Neuronal stem cell (in vitro differentiated cells): ENCODE measurements at regions not wholly inside any gene's neighbourhood (a gene's known extent, or its start where the extent isn't known, plus 50 kb on each side); places are given as distances from the start of the nearest gene placed in this dataset.

ENCODE experiments used
- DNase-seq: peaks from one replicate; pipeline ENCODE4 v3.0.0-alpha.2; 2013; ENCODE audit warnings: low spot score
- H2AFZ ChIP-seq: one replicate; pipeline ENCODE4 v1.6.1; 2013; ENCODE audit warnings: mild to moderate bottlenecking, low read length, inconsistent platforms
- H2AK5ac ChIP-seq: 2 replicates; pipeline ENCODE4 v1.6.1; 2013; ENCODE audit warnings: low read depth, mild to moderate bottlenecking, inconsistent platforms, low read length, moderate library complexity, mixed read lengths
- H2BK120ac ChIP-seq: 2 replicates; pipeline ENCODE4 v1.6.1; 2013; ENCODE audit warnings: low read depth, mild to moderate bottlenecking, inconsistent platforms, low read length, moderate library complexity, mixed read lengths
- H2BK12ac ChIP-seq: one replicate; pipeline ENCODE4 v1.6.1; 2013; ENCODE audit warnings: low read length, inconsistent platforms
- H2BK15ac ChIP-seq: 2 replicates; pipeline ENCODE4 v1.6.1; 2013; ENCODE audit warnings: mild to moderate bottlenecking, low read length, inconsistent platforms, mixed read lengths
- H2BK5ac ChIP-seq: one replicate; pipeline ENCODE4 v1.6.1; 2013; ENCODE audit warnings: inconsistent platforms, mild to moderate bottlenecking, low read length, moderate library complexity
- H3K14ac ChIP-seq: one replicate; pipeline ENCODE4 v1.6.1; 2013; ENCODE audit warnings: low read length, inconsistent platforms
- H3K18ac ChIP-seq: 2 replicates; pipeline ENCODE4 v1.6.1; 2013; ENCODE audit warnings: low read length, inconsistent platforms
- H3K23ac ChIP-seq: 2 replicates; pipeline ENCODE4 v1.6.1; 2013; ENCODE audit warnings: low read depth, mild to moderate bottlenecking, mixed read lengths, low read length, inconsistent platforms; ENCODE audit not compliant: poor library complexity
- H3K27ac ChIP-seq: replicated peaks from 3 replicates; pipeline ENCODE4 v1.5.1; 2013; ENCODE audit warnings: low read length, inconsistent platforms
- H3K27me3 ChIP-seq, 3 experiments: 2 replicates each; pipeline ENCODE4 v1.6.1; 2013; ENCODE audit warnings: low read length in 3 of 3, mild to moderate bottlenecking in 2 of 3, inconsistent platforms in 1 of 3, low read depth in 1 of 3, mixed read lengths in 1 of 3, moderate library complexity in 1 of 3; ENCODE audit not compliant: control insufficient read depth in 3 of 3, insufficient read depth in 3 of 3
- H3K36me3 ChIP-seq, 2 donors: replicated peaks in 1 of 2; 2 replicates each; pipeline ENCODE4 v1.6.1; 2013; ENCODE audit warnings: low read length in 2 of 2; ENCODE audit not compliant: control insufficient read depth in 2 of 2, insufficient read depth in 2 of 2
- H3K4ac ChIP-seq: 2 replicates; pipeline ENCODE4 v1.6.1; 2013; ENCODE audit warnings: inconsistent platforms, mild to moderate bottlenecking, low read length, moderate library complexity
- H3K4me1 ChIP-seq, 2 donors: 1 replicate in 1 of 2; 2 replicates in 1 of 2; pipeline ENCODE4 v1.6.1; 2013; ENCODE audit warnings: low read length in 2 of 2, low read depth in 1 of 2; ENCODE audit not compliant: control insufficient read depth in 2 of 2, insufficient read depth in 1 of 2
- H3K4me2 ChIP-seq: one replicate; pipeline ENCODE4 v1.6.1; 2013; ENCODE audit warnings: mild to moderate bottlenecking, low read length, inconsistent platforms; ENCODE audit not compliant: insufficient read depth, poor library complexity, severe bottlenecking
- H3K4me3 ChIP-seq, 2 donors: 2 replicates each; pipeline ENCODE4 v1.5.1; 2013; ENCODE audit warnings: low read length in 2 of 2, mild to moderate bottlenecking in 2 of 2, inconsistent platforms in 1 of 2, moderate library complexity in 1 of 2
- H3K79me1 ChIP-seq: one replicate; pipeline ENCODE4 v1.6.1; 2013; ENCODE audit warnings: low read depth, mild to moderate bottlenecking, inconsistent platforms, low read length, moderate library complexity
- H3K9ac ChIP-seq: one replicate; pipeline ENCODE4 v1.6.1; 2013; ENCODE audit warnings: mild to moderate bottlenecking, low read depth, low read length, inconsistent platforms; ENCODE audit not compliant: poor library complexity
- H3K9me3 ChIP-seq, 2 donors: replicated peaks in 1 of 2; 2 replicates each; pipeline versions ENCODE3 to v1.6.1; 2013; ENCODE audit warnings: low read length in 2 of 2, mild to moderate bottlenecking in 2 of 2, inconsistent platforms in 1 of 2, low read depth in 1 of 2, mixed read lengths in 1 of 2, moderate library complexity in 1 of 2; ENCODE audit not compliant: control insufficient read depth in 2 of 2, insufficient read depth in 1 of 2
- H4K8ac ChIP-seq: one replicate; pipeline ENCODE4 v1.6.1; 2013; ENCODE audit warnings: low read depth, mild to moderate bottlenecking, inconsistent platforms, low read length, moderate library complexity
- H4K91ac ChIP-seq: one replicate; pipeline ENCODE4 v1.6.1; 2013; ENCODE audit warnings: low read length, low read depth, mild to moderate bottlenecking, inconsistent platforms; ENCODE audit not compliant: poor library complexity
- WGBS, 2 donors: extraction: QIAGEN DNeasy Blood & Tissue Kit; methylation state at CpG; one replicate each; pipeline ENCODE4 v1.1.7; 2013; ENCODE audit warnings: missing lambda C conversion rate in 2 of 2, mixed read lengths in 1 of 2; ENCODE audit not compliant: insufficient read length in 2 of 2, insufficient replicate concordance in 1 of 2; ENCODE audit errors: extremely low coverage in 2 of 2; 5-methylcytosine and 5-hydroxymethylcytosine counted together

DNA sequence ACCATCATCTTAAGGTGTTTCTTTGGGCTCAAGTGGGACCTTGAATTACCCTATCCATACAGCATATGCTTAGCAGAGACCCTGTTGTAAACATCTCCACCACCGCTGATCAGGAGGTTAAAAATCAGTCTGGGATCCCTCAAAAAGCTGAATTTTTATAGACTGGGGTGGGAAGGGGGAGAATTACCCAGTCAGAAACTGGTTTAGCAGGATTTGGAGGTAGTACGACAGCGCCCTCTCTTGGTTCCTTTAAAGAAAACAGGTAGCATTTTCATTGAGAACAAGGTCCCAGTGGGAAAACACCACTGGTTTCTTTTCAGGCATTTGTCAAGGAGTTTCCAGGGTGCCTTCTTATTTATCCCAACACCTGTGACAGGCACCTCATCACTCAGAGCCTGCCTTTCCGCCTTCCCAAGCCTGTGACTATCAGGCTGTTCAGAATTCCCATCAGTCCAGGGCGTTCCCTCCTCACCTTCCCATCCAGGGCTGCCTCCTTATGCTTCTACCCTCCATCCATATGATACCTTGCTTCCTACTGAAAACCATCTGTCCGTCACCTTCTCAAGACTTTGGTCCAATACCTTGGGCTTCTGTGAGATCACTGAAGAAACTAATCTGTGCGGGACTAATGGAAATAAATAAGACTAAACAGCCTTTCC, 203.8 kb upstream of the RAI14 start:
- no peak overlapping the region for H3K14ac ChIP-seq
- no peak for DNase-seq
- no CpG with 5 or more reads among the region's 7 CpGs for WGBS, 2 donors

DNA sequence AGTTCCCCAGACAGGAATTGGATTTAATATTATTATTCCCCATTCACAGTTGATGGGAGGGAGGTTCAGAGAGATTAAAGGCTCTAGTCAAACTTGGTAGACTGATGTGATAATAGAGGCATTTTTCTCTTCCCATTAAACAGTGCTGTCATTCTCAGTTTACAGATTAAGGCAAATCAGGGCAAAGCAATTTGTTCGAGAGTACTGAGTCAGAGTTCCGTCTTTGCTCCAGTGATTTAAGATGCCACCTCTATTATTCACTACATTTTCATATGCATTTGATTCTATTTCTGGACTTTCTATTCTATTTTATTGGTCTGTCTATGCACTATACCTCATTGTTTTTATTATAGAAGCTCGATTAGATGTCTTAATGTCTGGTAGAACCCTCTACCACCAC, 201.0 kb upstream of the RAI14 start:
- DNase-seq: no peak
- no peak overlapping the region for H3K4me2 ChIP-seq
- H2BK5ac ChIP-seq: no peak overlapping the region
- peaks cover 0 to 3% of the 10 kb centered on the region in 2 donors for H3K9me3 ChIP-seq
- H2AFZ ChIP-seq: no peak overlapping the region
- no peak overlapping the region for H2BK120ac ChIP-seq
- no peak overlapping the region for H3K27ac ChIP-seq
- no peaks in the 10 kb centered on the region for H3K4me1 ChIP-seq
- H3K9ac ChIP-seq: no peak overlapping the region
- no peak overlapping the region for H4K91ac ChIP-seq
- H2BK12ac ChIP-seq: no peak overlapping the region
- no peaks in the 10 kb centered on the region for H3K79me1 ChIP-seq
- H4K8ac ChIP-seq: no peak overlapping the region
- no peak overlapping the region for H3K4me3 ChIP-seq
- peaks cover 0 to 6% (median 0%) of the 10 kb centered on the region in 3 experiments for H3K27me3 ChIP-seq
- WGBS, 2 donors: no CpG with 5 or more reads among the region's 3 CpGs
- no peak overlapping the region for H3K14ac ChIP-seq
- no peak overlapping the region for H2AK5ac ChIP-seq
- H3K23ac ChIP-seq: no peak overlapping the region
- no peak overlapping the region for H3K18ac ChIP-seq
- H3K4ac ChIP-seq: no peak overlapping the region
- no peaks in the 10 kb centered on the region for H3K36me3 ChIP-seq
- no peak overlapping the region for H2BK15ac ChIP-seq

More for the DNA sequence above, 203.8 kb upstream of the RAI14 start:
- H2BK15ac ChIP-seq: no peak overlapping the region
- H3K9ac ChIP-seq: no peak overlapping the region
- no peak overlapping the region for H2BK5ac ChIP-seq
- H2BK120ac ChIP-seq: no peak overlapping the region
- H3K23ac ChIP-seq: no peak overlapping the region
- H3K36me3 ChIP-seq: no peaks in the 10 kb centered on the region
- no peak overlapping the region for H2AFZ ChIP-seq
- no peaks in the 10 kb centered on the region for H3K79me1 ChIP-seq
- H2AK5ac ChIP-seq: no peak overlapping the region
- no peak overlapping the region for H4K91ac ChIP-seq
- no peaks in the 10 kb centered on the region for H3K4me1 ChIP-seq
- no peaks in the 10 kb centered on the region for H3K9me3 ChIP-seq
- no peak overlapping the region for H2BK12ac ChIP-seq
- H3K27ac ChIP-seq: no peak overlapping the region
- H4K8ac ChIP-seq: no peak overlapping the region
- no peak overlapping the region for H3K18ac ChIP-seq
- no peak overlapping the region for H3K4me3 ChIP-seq
- H3K4me2 ChIP-seq: no peak overlapping the region
- H3K27me3 ChIP-seq: peaks cover 0 to 6% (median 0%) of the 10 kb centered on the region in 3 experiments
- no peak overlapping the region for H3K4ac ChIP-seq

DNA sequence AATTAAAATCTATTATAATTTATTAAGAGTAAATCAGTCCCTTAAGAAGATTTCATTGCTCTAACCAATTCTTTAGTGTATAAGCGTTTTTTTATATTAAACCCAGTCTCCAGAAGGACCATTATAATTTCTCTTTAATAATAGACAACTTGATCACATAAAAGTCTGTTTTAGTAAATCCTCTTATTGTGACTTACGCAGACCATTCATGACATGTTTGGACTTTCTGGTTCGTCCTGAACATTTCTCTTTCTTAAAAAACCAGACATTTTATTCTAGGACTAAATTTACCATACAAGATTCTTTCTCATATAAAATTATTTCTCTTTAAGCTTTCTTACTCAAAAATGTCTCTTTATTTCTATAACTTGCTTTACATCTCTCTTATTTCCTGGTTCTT, 196.2 kb upstream of the RAI14 start:
- Histone ChIP-seq H2AFZ (no peak overlapping the region), H3K79me1 (no peaks in the 10 kb centered on the region)
- no CpG with 5 or more reads among the region's 3 CpGs for WGBS, 2 donors

DNA sequence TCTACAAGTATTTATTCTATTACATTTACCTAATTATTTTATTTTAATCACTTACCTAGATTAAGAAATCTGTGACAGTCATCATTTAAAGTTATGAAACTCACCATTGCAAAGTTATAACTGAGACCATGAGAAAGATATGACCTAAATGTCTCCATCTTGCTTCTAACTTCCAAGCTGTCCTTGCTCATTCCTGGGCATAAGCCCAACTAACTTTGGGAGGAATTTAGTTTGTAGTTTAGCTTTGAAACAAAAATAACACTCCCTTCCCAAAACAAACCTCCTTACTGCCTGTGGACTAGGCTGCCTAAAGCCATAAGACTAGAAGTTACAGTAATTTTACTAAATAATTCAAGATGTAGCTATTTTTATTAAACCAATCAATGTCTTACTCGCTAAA, 195.6 kb upstream of the RAI14 start:
- DNase-seq: no peak
- Histone ChIP-seq H3K27me3 (no peaks in the 10 kb centered on the region), H3K4ac (no peak overlapping the region), H3K4me1 (no peaks in the 10 kb centered on the region), H3K36me3 (no peaks in the 10 kb centered on the region), H3K4me3 (no peak overlapping the region), H3K14ac (no peak overlapping the region), H2BK15ac (no peak overlapping the region), H3K23ac (no peak overlapping the region), H2BK5ac (no peak overlapping the region), H3K9ac (no peak overlapping the region), H3K79me1 (no peaks in the 10 kb centered on the region), H2BK12ac (no peak overlapping the region), H3K27ac (no peak overlapping the region), H4K8ac (no peak overlapping the region), H2AFZ (no peak overlapping the region), H3K4me2 (no peak overlapping the region), H2AK5ac (no peak overlapping the region), H3K9me3 (peaks cover 0 to 3% of the 10 kb centered on the region in 2 donors), H4K91ac (no peak overlapping the region), H2BK120ac (no peak overlapping the region), H3K18ac (no peak overlapping the region)
- WGBS, 2 donors: no CpG with 5 or more reads among the region's 1 CpG

More for the DNA sequence above, 196.2 kb upstream of the RAI14 start:
- Histone ChIP-seq H3K23ac (no peak overlapping the region), H4K91ac (no peak overlapping the region), H3K27me3 (no peaks in the 10 kb centered on the region), H2AK5ac (no peak overlapping the region), H3K4ac (no peak overlapping the region), H2BK5ac (no peak overlapping the region), H4K8ac (no peak overlapping the region), H3K4me3 (no peak overlapping the region), H3K4me2 (no peak overlapping the region), H3K9ac (no peak overlapping the region), H2BK12ac (no peak overlapping the region), H3K4me1 (no peaks in the 10 kb centered on the region), H3K14ac (no peak overlapping the region), H2BK120ac (no peak overlapping the region), H3K27ac (no peak overlapping the region), H2BK15ac (no peak overlapping the region), H3K18ac (no peak overlapping the region), H3K9me3 (peaks cover 0 to 3% of the 10 kb centered on the region in 2 donors), H3K36me3 (no peaks in the 10 kb centered on the region)
- DNase-seq: no peak
